ENCODE measurements at regions not wholly inside any gene's neighbourhood (a gene's known extent, or its start where the extent isn't known, plus 50 kb on each side); places are given as distances from the start of the nearest gene placed in this dataset.

DNA sequence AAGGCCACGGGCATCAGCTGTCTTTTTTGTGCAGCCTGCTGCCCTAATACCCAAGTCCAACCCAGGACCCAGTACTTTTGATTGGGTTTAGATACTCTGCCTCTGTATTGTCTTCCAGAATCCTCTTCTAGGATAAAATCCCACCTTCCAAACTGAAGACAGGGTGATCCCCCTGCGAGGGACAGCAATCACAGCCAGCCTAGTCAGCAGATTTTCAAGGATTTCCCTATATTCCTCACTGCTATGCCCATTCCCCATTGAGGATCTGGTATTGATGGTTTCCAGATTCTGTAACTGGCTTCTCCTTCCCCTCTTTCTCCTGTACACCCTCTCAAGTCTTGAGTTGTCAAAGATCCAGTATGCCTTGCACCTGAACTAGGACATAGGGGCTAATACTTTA, 389.4 kb downstream of the TRIM36 start:
- Mint-ChIP-seq H3K36me3 (no peaks in the 10 kb centered on the region), H3K4me3 (no peak overlapping the region), H3K9me3 (no peaks in the 10 kb centered on the region), H3K27me3 (ENCODE audit: low read depth in 2 of 2) (no peaks in the 10 kb centered on the region), H3K4me1 (no peaks in the 10 kb centered on the region), H3K27ac (no peak overlapping the region)
- TF ChIP-seq, protein P1, sequence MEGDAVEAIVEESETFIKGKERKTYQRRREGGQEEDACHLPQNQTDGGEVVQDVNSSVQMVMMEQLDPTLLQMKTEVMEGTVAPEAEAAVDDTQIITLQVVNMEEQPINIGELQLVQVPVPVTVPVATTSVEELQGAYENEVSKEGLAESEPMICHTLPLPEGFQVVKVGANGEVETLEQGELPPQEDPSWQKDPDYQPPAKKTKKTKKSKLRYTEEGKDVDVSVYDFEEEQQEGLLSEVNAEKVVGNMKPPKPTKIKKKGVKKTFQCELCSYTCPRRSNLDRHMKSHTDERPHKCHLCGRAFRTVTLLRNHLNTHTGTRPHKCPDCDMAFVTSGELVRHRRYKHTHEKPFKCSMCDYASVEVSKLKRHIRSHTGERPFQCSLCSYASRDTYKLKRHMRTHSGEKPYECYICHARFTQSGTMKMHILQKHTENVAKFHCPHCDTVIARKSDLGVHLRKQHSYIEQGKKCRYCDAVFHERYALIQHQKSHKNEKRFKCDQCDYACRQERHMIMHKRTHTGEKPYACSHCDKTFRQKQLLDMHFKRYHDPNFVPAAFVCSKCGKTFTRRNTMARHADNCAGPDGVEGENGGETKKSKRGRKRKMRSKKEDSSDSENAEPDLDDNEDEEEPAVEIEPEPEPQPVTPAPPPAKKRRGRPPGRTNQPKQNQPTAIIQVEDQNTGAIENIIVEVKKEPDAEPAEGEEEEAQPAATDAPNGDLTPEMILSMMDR (IDR thresholded peaks at IDR 0.05) = no peak
- intact Hi-C loops (cut with micrococcal nuclease) = no loop called here
- Histone ChIP-seq H3K4me1 (ENCODE audit: control insufficient read depth, insufficient read depth, low read length) (no peaks in the 10 kb centered on the region), H3K27ac (ENCODE audit: low read length) (no peak overlapping the region), H3K36me3 (ENCODE audit: control insufficient read depth, insufficient read depth, low read length) (no peaks in the 10 kb centered on the region), H3K9me3 (ENCODE audit: control insufficient read depth, insufficient read depth, low read length) (no peaks in the 10 kb centered on the region), H3K4me3 (ENCODE audit: low read length) (no peak overlapping the region), H3K27me3 (ENCODE audit: control insufficient read depth, insufficient read depth, low read length) (no peaks in the 10 kb centered on the region)
- ATAC-seq = no peak
- no peak for DNase-seq
- WGBS (ENCODE audit: insufficient coverage) = 65% methylated on average over 2 of the region's 2 CpGs

DNA sequence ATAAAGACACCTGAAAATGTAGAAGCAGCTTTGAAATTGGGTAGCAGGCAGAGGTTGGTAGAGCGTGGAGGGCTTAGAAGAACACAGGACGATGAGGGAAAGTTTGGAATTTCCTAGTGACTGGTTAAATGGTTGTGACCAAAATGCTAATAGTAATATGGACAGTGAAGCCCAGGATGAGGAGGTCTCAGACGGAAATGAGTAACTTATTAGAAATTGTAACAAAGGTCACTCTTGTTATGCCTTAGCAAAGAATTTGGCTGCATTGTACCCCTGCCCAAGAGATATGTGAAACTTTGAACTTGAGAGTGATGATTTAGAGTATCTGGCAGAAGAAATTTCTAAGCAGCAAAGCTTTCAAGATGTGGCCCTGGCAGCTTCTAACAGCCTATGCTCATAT, 382.5 kb downstream of the KCNN2 start:
- 72% methylated on average over 3 of the region's 3 CpGs for WGBS (ENCODE audit: insufficient coverage)
- Histone ChIP-seq H3K4me1 (ENCODE audit: control insufficient read depth, insufficient read depth, low read length) (no peaks in the 10 kb centered on the region), H3K27ac (ENCODE audit: low read length) (no peak overlapping the region), H3K9me3 (ENCODE audit: control insufficient read depth, insufficient read depth, low read length) (no peaks in the 10 kb centered on the region), H3K27me3 (ENCODE audit: control insufficient read depth, insufficient read depth, low read length) (no peaks in the 10 kb centered on the region), H3K36me3 (ENCODE audit: control insufficient read depth, insufficient read depth, low read length) (no peaks in the 10 kb centered on the region), H3K4me3 (ENCODE audit: low read length) (no peak overlapping the region)
- DNase-seq (no peak), ATAC-seq (no peak)
- Mint-ChIP-seq H3K4me1 (no peaks in the 10 kb centered on the region), H3K36me3 (no peaks in the 10 kb centered on the region), H3K9me3 (peaks cover 6 to 13% of the 10 kb centered on the region in 2 donors), H3K4me3 (no peak overlapping the region), H3K27ac (no peak overlapping the region), H3K27me3 (ENCODE audit: low read depth in 2 of 2) (no peaks in the 10 kb centered on the region)
- intact Hi-C loops (cut with micrococcal nuclease) = no loop called here
- TF ChIP-seq, protein P1 (IDR thresholded peaks at IDR 0.05) = no peak

DNA sequence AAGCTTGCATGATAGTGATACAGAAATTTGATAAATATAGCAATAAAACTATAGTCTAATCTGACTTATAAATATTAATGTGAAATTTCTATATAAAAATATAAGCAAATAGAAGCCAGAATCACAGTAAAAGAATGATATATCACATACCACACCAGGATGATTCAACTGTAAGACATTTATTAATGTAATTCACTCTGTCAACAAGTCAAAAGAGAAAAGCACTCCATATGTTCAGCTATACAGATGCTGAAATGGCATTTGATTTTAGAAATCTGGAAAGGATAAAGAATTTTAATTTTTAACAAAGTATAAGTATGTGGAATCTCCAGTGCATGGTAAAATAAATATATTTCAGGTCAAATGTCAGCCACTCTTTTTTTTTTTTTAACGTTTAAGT, 372.4 kb downstream of the KCNN2 start:
- no peaks in the 10 kb centered on the region for H3K27me3 Mint-ChIP-seq (ENCODE audit: low read depth in 2 of 2)
- H3K27ac ChIP-seq (ENCODE audit: low read length) = no peak overlapping the region
- peaks cover 10 to 23% of the 10 kb centered on the region in 2 donors for H3K9me3 Mint-ChIP-seq
- H3K36me3 ChIP-seq (ENCODE audit: control insufficient read depth, insufficient read depth, low read length) = no peaks in the 10 kb centered on the region
- no peaks in the 10 kb centered on the region for H3K4me1 ChIP-seq (ENCODE audit: control insufficient read depth, insufficient read depth, low read length)
- DNase-seq (no peak), ATAC-seq (no peak)
- no peaks in the 10 kb centered on the region for H3K27me3 ChIP-seq (ENCODE audit: control insufficient read depth, insufficient read depth, low read length)
- intact Hi-C loops (cut with micrococcal nuclease) = no loop called here
- H3K27ac Mint-ChIP-seq = no peak overlapping the region
- no CpG with 5 or more reads among the region's 1 CpG for WGBS (ENCODE audit: insufficient coverage)
- H3K4me3 ChIP-seq (ENCODE audit: low read length) = no peak overlapping the region
- no peaks in the 10 kb centered on the region for H3K4me1 Mint-ChIP-seq
- TF ChIP-seq, protein P1 (IDR thresholded peaks at IDR 0.05) = no peak
- peaks cover 12% of the 10 kb centered on the region for H3K36me3 Mint-ChIP-seq
- H3K4me3 Mint-ChIP-seq = no peak overlapping the region
- H3K9me3 ChIP-seq (ENCODE audit: control insufficient read depth, insufficient read depth, low read length) = peaks cover 3% of the 10 kb centered on the region

DNA sequence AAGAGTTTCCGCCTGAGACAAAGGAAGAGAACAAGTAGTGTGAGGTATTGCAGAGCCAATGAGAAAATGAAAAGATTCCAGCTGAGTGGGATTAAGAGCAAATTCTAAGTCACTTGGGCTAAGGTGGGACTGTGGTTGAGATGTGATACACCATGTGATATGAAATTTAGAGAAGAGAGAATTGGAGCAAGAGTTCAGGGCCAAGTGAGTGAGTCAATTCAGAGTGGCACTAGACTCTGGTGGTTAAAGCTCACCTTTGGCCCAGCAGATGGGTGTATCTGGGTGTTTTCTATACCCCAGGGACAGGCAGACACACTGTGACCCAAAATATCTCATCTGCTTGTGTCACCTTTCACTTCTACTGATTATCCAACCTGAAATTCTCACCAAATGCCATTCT, 368.1 kb downstream of the KCNN2 start:
- intact Hi-C loops (cut with micrococcal nuclease) = no loop called here
- Histone ChIP-seq H3K36me3 (ENCODE audit: control insufficient read depth, insufficient read depth, low read length) (no peaks in the 10 kb centered on the region), H3K4me3 (ENCODE audit: low read length) (no peak overlapping the region), H3K9me3 (ENCODE audit: control insufficient read depth, insufficient read depth, low read length) (peaks cover 3% of the 10 kb centered on the region), H3K27ac (ENCODE audit: low read length) (no peak overlapping the region), H3K27me3 (ENCODE audit: control insufficient read depth, insufficient read depth, low read length) (no peaks in the 10 kb centered on the region), H3K4me1 (ENCODE audit: control insufficient read depth, insufficient read depth, low read length) (no peaks in the 10 kb centered on the region)
- DNase-seq = no peak
- Mint-ChIP-seq H3K4me3 (no peak overlapping the region), H3K4me1 (no peaks in the 10 kb centered on the region), H3K27me3 (ENCODE audit: low read depth in 2 of 2) (no peaks in the 10 kb centered on the region), H3K36me3 (peaks cover 6% of the 10 kb centered on the region), H3K27ac (no peak overlapping the region), H3K9me3 (peaks cover 10 to 28% of the 10 kb centered on the region in 2 donors)
- whole genome bisulfite sequencing (ENCODE audit: insufficient coverage) = 94% methylated on average over 1 of the region's 1 CpG
- TF ChIP-seq, protein P1 (IDR thresholded peaks at IDR 0.05) = no peak
- no peak for ATAC-seq

Measured in natural killer cell (primary cell).